ENCODE measurements at regions not wholly inside any gene's neighbourhood (a gene's known extent, or its start where the extent isn't known, plus 50 kb on each side); places are given as distances from the start of the nearest gene placed in this dataset.
"Not testable (repeated sequence)": the region's sequence is repeated elsewhere in the genome, so short reads cannot be mapped to it uniquely, and the experiment has no call there.

GRCh38 chr2:65939687-65940086 lies 495.2 kb upstream of the MEIS1 start:
- no peak for DNase-seq

DNA sequence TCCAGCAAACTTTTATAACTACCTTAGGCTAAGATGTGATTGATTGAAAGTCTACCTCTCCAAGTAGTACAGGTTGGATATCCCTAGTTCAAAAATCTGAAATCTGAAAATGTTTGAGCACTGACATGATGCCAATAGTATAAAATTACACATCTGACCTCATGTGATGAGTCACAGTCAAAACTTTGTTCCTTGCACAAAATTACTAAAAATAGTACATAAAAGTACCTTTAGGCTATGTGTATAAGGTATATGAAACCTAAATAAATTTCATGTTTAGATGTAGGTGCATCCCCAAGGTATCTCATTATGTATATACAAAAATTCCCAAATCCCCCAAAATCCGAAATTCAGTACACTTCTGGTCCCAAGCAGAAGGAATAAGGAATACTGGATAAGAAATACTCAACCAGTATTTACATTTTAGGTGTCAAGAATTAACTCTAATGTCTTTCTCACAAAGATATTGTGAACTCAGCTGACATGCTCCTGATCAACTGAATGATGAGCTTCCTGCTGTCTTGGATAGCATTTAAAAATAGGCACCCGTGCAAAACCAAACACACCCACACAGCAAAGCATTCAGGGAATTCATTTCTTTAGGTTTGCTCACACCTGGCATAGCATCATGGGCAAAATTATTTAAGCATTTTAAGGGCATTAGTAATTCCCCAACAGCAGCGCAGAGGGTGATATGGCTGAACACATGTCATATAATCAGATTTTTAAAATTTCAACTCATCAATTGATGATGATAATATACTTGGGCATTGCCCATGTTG lies 497.4 kb upstream of the MEIS1 start:
- no peak for DNase-seq

DNA sequence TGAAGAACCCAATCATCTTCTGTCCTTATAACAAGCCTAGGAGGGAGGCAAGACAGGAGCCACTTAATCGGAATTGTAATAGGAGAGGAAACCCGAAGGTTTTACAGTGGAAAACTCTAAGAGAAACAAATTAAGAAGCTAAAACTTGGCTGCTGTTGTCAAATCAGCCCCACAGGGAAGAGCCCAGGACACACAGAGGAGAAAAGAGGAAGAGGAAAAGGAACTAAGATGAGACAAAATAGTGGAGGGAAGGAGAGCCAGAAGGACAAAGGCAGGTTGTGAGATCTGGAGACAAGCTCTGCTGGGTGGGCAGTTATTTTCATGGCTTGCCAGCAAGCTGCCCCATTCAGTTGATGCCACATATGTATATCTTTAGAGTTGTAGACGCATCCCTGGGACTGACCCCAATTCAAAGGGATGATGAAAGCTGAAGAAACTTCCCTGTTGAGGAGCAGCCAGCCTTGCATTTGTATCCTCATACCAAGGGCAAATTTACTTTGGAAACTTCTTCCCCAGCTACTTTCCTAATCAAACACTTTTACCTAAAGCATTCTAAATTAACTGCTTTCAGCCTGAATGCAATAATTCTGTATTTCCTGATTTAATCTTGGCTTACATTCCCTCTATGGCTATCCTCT lies 499.8 kb upstream of the MEIS1 start:
- no peak for DNase-seq

DNA sequence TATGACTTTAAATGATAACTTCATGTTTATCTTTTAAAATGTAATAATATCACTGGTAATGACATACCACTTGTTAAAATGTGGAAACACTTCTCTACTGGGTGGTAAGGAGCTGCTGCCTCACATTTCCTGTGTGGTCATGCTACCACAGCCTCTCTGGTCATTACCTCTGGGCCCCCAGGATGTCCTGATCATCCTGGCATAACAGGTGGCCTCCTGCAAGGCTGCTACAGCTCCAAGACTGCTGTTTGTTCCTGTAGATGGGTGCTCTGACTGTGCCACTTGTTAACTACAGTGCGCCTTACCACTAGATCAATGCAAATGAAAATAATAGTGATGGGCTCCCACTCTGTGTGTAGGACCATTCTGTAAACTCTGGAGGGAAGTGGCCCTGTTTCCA lies 500.2 kb upstream of the SPRED2 start:
- DNase-seq = no peak

- DNase-seq = no peak
Observed at GRCh38 chr2:65931056-65931455, 498.7 kb upstream of the SPRED2 start.

- DNase-seq = no peak
Observed at GRCh38 chr2:65930259-65930658, 497.9 kb upstream of the SPRED2 start.

DNA sequence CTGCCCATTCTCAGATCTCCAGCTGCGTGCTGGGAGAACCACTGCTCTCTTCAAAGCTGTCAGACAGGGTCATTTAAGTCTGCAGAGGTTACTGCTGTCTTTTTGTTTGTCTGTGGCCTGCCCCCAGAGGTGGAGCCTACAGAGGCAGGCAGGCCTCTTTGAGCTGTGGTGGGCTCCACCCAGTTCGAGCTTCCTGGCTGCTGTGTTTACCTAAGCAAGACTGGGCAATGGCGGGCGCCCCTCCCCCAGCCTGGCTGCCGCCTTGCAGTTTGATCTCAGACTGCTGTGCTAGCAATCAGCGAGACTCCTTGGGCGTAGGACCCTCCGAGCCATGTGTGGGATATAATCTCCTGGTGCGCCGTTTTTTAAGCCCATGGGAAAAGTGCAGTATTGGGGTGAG lies 497.3 kb upstream of the SPRED2 start:
- DNase-seq = not testable (repeated sequence)

DNA sequence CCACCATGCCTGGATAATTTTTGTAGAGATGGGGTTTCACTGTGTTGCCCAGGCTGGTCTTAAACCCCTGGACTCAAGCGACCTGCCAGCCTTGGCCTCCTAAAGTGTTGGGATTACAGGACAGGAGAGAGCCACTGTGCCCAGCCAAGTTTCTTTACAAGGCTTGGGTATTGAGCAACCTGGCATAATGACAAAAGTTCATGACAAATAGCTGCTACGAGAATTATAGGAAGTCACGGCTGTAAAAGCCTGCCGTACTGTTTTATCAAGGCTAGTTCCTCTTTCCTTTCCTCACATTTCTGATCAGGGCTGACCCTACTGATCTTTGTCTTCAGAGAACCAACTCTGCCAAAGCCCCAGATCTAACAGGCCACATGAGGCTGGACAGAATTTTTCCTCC lies 490.4 kb upstream of the SPRED2 start:
- no peak for DNase-seq

DNA sequence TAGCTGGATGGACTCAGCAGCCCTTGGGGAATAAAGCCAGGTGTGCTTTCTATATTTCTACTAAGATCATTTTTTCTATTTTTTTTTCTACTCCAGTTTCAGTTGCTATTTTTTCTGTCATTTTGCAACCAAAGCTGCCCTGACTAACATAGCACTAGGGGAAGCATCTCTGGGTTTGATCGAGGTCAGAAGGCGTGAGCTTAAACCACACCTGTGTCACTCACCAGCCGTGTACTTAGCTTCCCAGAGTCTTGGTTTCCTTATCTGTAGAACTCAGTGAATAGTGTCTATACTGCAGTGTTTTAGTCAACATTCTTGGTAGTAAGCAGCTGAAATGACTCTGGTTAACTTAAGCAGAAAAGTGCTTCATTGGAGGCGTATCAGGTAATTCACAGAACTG lies 489.6 kb upstream of the SPRED2 start:
- DNase-seq = no peak

DNA sequence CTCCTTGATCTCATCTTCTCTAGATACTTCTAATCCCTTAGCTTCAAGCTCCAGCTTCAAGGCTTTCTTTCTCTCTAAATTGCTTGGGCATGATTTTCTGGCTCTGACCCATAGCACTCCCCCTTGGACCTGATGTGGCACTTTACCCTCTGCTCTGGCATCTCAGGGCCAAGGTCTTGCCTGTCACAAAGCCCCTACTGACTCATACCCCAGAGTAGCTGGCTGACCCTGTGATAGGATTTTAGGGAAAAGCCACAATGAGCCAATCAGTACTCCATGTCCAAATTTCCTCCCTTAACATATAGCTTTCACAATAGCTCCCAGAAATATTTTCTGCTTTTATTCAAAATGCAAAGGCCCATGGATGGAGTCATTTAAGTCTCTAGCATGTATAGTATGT lies 488.7 kb upstream of the SPRED2 start:
- no peak for DNase-seq

DNA sequence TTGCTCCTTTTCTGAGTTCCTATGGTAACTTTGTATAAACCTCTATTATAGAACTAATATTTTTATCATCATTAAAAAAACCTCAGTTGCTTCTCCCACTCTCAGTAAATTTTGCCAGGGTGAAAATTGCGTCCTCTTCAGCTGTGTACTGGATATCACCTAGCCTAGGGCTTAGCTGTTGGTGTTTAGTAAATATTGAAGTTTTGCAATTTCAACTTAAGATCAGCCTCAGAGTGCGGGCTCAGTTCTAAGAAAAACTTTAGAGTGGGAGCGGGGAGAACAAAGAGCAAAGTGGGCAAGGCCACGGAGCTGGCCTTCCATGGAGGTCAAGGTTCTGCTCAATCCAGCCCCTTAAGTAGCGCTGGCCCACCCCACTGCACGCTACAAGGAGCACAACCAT lies 488.3 kb upstream of the SPRED2 start:
- no peak for DNase-seq

DNA sequence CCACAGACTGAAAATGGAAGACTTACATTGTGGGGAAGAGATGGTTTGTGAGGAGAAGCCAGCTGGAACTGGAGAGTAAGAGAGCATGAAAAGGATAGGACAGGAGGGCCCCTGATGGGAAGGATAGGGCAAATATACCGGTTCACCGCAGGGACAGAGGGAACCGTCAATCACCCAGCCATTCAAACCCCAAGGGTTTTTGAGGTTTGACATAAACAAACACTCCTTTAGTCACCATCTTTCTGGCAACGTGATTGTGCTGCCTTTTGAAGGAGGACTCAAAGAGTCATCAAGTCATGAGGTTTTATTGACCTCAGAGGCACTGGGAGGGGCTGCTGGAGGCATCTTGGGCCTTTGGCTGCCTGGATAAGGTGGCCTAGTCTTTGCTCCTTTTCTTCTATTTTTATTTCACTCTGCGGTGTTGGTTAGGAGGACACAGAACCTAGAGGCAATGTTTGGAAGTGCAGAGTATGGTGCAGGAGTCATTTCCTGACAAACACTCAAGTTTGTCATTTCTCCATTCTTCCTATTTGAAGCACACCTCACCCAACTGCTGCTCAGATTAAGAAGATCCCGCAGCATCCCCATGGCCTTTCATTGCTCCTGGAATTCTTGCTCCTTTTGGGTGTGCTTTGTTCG lies 487.3 kb upstream of the SPRED2 start:
- no peak for DNase-seq

- DNase-seq = no peak
Observed at GRCh38 chr2:65918760-65919187, 486.4 kb upstream of the SPRED2 start.

DNA sequence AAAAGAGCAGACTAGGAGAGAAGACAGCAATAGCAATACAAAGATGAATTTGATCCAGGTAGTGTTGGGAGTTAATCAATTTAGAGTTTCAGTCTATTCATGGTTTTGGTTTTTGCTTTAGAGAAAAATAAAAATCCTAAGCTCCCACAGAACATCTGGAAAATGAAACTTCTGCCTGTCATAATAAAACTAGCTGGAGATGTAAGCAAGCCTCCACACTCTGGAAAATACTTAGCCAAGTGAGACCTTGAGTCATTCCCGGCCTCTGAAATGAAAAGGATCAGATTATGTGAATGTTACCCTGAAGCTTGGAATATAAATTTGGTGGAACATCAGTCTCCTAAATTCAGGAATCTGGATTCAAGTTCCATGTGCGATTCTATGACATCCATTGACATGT lies 485.6 kb upstream of the SPRED2 start:
- no peak for DNase-seq

DNA sequence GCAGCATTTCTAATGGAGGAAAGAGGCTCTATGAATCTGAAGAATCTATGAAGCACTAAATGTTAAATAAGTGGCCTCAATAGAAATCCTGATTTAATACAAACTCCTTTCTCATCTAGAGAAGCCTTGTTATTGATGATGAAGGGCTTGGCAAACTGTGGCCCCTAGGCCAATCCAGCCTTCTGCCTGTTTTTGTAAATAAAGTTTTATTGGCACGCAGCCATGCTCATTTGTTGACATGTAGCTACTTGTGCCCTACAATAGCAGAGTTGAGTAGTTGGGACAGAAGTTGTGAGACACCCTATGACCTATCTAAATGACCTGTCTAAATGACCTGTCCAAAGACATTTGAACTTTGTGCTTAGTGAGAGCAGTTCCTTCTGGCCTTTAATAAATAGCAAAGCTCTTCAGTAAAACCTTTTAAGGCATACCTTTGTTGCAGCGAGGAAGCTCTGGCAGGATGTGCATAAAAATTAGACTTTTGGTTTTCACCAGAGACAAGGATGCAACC lies 484.4 kb upstream of the SPRED2 start:
- no peak for DNase-seq

GRCh38 chr2:65916177-65916576 lies 483.8 kb upstream of the SPRED2 start:
- DNase-seq = no peak

DNA sequence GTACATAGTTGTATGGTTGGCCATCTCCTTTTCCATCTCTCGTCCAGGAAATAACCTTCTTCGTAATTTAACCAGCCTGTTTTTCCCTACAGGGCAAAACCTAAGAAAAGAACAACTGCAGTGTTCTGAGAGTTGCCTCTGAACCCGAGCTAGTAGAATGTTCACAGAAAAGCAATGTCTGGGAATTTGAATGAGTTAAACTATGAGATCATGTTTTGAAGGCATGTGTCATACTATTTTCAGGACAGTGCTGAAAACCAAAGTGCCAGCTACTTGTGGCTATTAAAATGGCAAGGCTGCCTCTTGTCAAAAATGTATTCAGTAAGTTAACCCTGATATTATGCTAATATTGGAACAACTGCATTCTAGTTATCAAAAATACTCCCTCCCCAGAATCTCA lies 482.9 kb upstream of the SPRED2 start:
- DNase-seq = no peak

DNA sequence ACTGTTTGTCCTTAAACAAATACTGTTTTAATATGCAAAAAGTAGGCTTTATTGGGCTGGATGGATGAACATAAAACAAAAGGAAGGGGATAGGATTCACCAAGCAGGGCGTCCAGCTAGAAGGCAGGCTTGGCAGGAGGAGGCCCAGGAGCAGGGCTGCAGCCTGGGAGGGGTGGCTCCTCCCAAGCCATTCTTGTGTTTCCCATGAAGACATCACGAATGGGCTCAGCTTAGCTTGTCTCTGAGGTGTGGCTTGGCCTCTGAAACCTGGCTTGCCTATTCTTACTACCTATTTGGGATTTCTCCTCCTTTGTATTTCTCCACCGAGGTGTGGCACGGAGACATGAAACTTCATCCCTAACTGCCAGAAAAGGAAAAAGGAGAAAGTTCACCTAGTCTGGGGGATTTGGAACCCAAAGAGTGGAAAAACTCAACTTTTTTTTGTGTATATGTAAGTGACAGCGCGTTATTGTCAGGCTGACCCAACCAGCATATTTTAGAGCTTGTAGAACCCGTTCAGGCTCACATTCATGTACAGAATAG lies 481.9 kb upstream of the SPRED2 start:
- no peak for DNase-seq

DNA sequence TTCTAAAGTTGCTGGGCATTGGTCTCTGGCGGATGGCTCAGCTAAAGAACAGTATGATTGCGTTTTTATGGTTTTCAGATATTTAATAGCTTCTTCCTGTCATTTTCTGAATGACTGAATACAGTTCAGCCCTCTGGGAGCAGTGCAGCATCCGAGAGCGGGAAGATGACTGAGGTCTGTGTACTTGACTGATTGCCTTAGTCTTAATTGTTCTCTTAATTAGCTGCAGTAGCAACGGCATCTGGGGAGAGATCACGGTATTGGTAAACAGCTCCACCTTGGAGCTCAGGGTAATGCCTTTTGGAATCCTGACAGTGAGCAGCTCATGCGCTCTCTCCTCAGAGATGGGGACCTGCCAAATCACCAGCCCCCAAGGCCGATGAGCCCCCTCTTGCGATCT lies 481.4 kb upstream of the SPRED2 start:
- DNase-seq = no peak

GRCh38 chr2:65901756-65902155 lies 469.4 kb upstream of the SPRED2 start:
- no peak for DNase-seq

GRCh38 chr2:65896446-65896845 lies 464.0 kb upstream of the SPRED2 start:
- DNase-seq = no peak

- DNase-seq = not testable (repeated sequence)
Observed at GRCh38 chr2:65890131-65890530, 457.7 kb upstream of the SPRED2 start.

- no peak for DNase-seq
Observed at GRCh38 chr2:65885266-65885665, 452.9 kb upstream of the SPRED2 start.

DNA sequence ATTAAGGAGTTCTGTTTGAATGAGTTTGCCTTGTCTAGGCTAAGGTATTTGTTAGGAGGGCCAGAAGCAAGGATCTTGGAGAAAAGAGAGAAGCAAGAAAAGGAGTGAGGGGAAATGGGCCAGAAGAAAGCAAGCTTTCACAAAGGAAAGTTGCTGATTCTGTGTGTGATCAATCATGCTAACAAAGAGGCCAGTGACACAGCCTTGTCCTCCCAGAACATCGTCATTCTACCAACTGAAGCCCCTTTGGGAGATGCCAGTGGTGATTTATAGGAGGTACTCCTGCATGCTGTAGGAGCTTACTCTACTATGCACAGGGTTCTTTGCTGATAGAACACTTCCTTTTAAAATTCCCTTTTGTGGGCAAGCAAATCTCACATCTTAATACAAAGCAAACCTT lies 449.2 kb upstream of the SPRED2 start:
- DNase-seq = no peak
